ENCODE measurements at regions not wholly inside any gene's neighbourhood (a gene's known extent, or its start where the extent isn't known, plus 50 kb on each side); places are given as distances from the start of the nearest gene placed in this dataset.

DNA sequence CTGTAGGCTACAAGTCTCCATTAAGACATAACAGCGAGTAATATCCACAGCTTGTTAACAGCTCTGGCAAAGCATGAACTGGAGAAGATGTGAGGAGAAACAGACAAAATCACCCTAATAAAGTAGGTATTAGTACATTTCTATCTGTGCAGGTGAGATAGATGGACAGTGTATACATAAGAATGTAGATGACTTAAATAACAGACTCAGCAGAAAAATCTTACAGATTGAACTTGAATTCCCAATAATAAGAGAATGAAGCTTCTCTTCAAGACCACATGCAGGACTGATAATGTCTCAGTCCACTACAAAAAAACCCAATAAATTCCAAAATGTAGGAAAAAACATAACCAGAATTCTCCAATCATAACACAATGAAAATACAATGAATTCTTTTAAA is 153.0 kb downstream of the IRX2 start:
- DNase-seq, result no peak

DNA sequence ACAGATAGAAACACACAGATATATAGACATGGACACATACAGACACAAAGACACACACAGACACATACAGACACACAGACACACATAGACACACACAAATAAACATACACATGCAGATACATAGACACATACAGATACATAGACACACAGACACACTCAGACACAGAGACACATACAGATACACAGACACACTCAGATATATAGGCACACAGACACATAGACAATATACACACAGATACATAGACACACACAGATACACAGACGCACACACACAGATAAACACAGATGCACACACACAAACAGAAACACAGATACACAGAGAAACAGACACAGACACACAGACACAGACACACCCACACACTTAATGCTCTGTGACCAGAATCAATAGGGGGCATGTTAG is 156.8 kb downstream of the IRX2 start:
- no peak for DNase-seq

GRCh38 chr5:2592766-2593165 is 158.7 kb downstream of the IRX2 start:
- no peak for DNase-seq

- DNase-seq, result no peak
Observed at GRCh38 chr5:2591777-2592453, 159.6 kb downstream of the IRX2 start.

- no peak for DNase-seq
Observed at GRCh38 chr5:2588850-2589501, 162.5 kb downstream of the IRX2 start.

GRCh38 chr5:2587189-2588031 is 164.1 kb downstream of the IRX2 start:
- no peak for DNase-seq

GRCh38 chr5:2586016-2586715 is 165.3 kb downstream of the IRX2 start:
- DNase-seq, result no peak

- no peak for DNase-seq
Observed at GRCh38 chr5:2584579-2585269, 166.8 kb downstream of the IRX2 start.

- DNase-seq, result no peak
Observed at GRCh38 chr5:2582507-2582906, 169.0 kb downstream of the IRX2 start.

- no peak for DNase-seq
Observed at GRCh38 chr5:2582106-2582505, 169.4 kb downstream of the IRX2 start.

- no peak for DNase-seq
Observed at GRCh38 chr5:2581418-2581817, 170.1 kb downstream of the IRX2 start.

DNA sequence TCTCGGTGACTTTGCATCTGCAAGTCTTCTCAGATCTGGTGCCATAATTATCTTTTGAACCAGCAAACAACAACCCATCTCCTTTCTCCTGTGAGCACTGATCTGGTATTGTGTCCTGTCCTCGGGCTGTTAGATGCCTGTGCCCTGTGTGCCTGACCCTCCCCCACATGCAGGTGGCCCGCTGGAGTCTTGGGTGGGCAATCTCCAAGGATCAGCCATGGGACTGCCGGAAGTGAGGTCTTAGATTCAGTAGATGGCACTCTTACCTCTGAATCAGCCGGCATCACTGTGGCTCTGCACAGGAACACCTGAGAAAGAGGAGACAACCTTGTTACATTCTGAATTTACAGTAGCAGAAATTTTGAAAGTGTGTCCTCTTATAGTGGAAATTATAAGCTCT is 172.4 kb downstream of the IRX2 start:
- DNase-seq, result no peak

- no peak for DNase-seq
Observed at GRCh38 chr5:2577312-2578036, 174.0 kb downstream of the IRX2 start.

DNA sequence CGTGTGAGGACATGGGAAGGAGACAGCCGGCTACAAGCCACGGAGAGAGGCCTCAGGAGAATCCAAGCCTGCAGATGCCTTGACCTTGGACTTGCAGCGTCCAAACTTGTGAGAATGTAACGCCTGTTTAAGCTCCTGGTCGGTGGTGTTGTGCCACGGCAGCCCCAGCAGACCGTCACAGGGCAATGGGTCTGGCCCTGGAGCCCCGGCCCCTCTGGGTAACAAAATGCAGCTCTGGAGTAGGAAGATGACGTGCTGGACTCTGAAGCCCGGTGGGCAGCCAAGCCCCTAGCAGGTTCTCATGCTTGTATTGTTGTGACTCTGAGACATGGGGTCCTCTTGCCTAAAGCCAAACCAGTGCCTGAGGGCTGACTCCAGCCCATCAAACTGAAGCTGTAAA is 174.7 kb downstream of the IRX2 start:
- no peak for DNase-seq

DNA sequence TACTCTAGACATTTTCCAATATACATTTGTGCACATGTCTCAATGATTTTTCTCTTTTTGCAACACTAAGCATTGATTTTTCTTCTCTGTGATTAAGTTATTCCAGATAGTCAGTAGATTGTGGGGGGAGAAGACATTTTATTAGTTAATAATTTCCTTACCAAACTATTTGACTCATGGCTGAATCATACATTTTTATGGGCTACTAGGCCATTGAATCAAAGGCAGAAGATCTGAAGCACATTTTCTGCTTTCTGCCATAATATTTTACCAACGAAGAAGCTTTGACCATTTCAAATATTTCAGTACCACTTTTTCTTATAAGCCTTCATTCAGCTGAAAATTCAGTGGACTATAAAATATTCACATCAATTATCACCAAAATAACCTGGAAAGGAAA is 175.6 kb downstream of the IRX2 start:
- no peak for DNase-seq

GRCh38 chr5:2575292-2575691 is 176.2 kb downstream of the IRX2 start:
- no peak for DNase-seq

- DNase-seq, result no peak
Observed at GRCh38 chr5:2574155-2574554, 177.3 kb downstream of the IRX2 start.

DNA sequence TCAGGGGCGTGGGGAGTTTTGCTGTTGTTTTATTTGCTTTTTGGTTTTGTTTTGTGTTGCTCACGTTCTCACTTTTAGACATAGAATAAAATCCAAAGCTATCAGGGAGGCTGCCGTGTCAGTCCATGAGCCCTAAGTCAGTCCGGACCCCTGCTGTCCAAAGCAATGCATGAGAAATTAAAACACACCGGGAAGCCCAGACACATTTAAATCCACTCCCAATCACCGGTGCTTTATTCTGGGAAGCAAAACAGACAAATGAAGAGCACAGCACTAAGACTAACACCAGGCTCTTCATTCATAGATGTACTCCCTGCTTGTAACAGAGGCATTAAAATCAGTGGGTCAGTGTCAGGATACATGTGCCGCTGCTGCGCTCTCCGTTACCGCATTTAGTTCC is 180.9 kb downstream of the IRX2 start:
- DNase-seq, result no peak

DNA sequence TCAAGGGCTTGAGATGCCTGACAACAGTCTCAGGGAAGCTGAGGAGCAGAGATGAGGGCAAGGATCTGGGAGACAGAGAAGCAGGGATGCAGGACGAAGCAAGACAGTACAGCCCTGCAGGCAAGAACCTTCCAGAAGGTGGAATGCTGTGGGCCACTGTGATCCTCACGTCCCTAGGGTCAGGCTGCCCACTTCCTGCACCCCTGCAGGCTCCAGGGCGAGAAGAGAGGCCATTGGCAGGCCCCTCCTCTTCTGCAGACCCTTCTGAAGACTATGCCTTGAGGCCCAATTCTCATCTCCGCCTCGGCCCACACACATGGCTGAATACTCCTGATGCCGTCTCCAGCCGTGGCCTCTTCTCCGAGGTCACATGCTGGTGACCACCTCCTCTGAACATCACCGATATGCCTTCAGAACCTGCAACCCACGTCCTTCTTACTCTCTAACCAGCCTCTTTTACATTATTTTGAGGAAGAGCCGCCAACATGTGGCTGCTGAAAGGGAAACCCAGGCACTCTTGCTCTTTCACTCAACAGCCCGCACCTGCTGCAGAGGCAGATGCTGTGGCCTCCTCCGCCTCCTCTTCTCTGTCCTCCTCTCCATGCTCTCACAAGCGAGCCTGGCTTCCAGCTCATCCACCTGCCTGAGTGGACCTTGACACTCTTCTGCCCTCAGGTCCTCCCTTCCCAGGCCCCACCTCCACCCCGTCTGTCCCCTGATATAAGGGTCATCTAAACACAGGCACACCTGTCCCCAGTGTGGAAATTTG is 181.5 kb downstream of the IRX2 start:
- no peak for DNase-seq

GRCh38 chr5:2569176-2569575 is 182.3 kb downstream of the IRX2 start:
- no peak for DNase-seq

GRCh38 chr5:2566284-2566683 is 185.2 kb downstream of the IRX2 start:
- DNase-seq, result no peak

Measured in NCI-H510A (cell line).